22Rv1 (cell line): ENCODE measurements at regions not wholly inside any gene's neighbourhood (a gene's known extent, or its start where the extent isn't known, plus 50 kb on each side); places are given as distances from the start of the nearest gene placed in this dataset.
"Not testable (repeated sequence)": the region's sequence is repeated elsewhere in the genome, so short reads cannot be mapped to it uniquely, and the experiment has no call there.

Experiments used
- ZFX ChIP-seq: fragments of 450-650 bp; IDR thresholded peaks from 2 replicates; pipeline ENCODE4 v1.6.1; 2017; ENCODE audit warnings: antibody characterized with exemption, borderline replicate concordance
- TF ChIP-seq, protein P1 (sequence below): fragments of 450-650 bp; IDR thresholded peaks from 2 replicates; pipeline ENCODE4 v1.5.1; 2017; ENCODE audit warnings: mild to moderate bottlenecking

DNA sequence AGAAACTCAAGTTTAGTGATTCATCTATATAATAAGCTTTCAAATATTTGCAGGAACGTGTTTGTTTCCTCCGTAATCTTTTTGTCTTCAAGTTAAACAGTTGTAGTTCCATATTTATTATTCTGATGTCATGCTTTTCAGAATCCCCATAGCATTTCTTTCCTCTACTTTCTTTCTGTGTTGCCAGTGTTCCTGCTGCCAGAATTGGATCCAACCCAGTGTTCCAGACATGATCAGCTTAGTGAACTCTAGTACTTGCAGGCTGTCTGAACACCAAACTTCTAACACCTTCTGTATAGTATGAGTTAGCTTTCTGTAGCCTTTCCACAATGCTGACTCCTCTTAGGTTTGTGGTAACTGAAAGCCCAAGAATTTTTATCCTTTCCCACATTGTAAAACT lies 340.2 kb upstream of the FRG2C start:
- TF ChIP-seq, protein P1, sequence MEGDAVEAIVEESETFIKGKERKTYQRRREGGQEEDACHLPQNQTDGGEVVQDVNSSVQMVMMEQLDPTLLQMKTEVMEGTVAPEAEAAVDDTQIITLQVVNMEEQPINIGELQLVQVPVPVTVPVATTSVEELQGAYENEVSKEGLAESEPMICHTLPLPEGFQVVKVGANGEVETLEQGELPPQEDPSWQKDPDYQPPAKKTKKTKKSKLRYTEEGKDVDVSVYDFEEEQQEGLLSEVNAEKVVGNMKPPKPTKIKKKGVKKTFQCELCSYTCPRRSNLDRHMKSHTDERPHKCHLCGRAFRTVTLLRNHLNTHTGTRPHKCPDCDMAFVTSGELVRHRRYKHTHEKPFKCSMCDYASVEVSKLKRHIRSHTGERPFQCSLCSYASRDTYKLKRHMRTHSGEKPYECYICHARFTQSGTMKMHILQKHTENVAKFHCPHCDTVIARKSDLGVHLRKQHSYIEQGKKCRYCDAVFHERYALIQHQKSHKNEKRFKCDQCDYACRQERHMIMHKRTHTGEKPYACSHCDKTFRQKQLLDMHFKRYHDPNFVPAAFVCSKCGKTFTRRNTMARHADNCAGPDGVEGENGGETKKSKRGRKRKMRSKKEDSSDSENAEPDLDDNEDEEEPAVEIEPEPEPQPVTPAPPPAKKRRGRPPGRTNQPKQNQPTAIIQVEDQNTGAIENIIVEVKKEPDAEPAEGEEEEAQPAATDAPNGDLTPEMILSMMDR, result not testable (repeated sequence)
- TF ChIP-seq ZFX, result not testable (repeated sequence)
